Upper lobe of left lung (tissue), 6 donors: ENCODE measurements at regions not wholly inside any gene's neighbourhood (a gene's known extent, or its start where the extent isn't known, plus 50 kb on each side); places are given as distances from the start of the nearest gene placed in this dataset.

ENCODE experiments used
- ATAC-seq, 2 donors: fragments of 200-7000 bp; cut with Tn5 transposase; one replicate each; pipeline ENCODE4 v1.9.1; 2022; ENCODE audit warnings: mild to moderate bottlenecking in 2 of 2, moderate library complexity in 2 of 2; ENCODE audit not compliant: low FRiP score in 2 of 2
- DNase-seq, 2 donors: peaks; one replicate each; pipeline ENCODE4 v3.0.0-alpha.2; 2019 to 2020
- H3K27ac ChIP-seq, 4 donors: fragments of 200-600 bp; sonication (generic); one replicate each; pipeline ENCODE4 v1.5.1; 2016 to 2019
- H3K27me3 ChIP-seq, 4 donors: fragments of 200-600 bp; sonication (generic); one replicate each; pipeline ENCODE4 v1.5.1; 2017 to 2019
- H3K36me3 ChIP-seq, 4 donors: fragments of 200-600 bp; sonication (generic); one replicate each; pipeline ENCODE4 v1.5.1; 2016 to 2019
- H3K4me1 ChIP-seq, 4 donors: fragments of 200-600 bp; sonication (generic); one replicate each; pipeline ENCODE4 v1.5.1; 2018 to 2019
- H3K4me3 ChIP-seq, 4 donors: fragments of 200-600 bp; sonication (generic); one replicate each; pipeline ENCODE4 v1.5.1; 2017 to 2019; ENCODE audit warnings: mild to moderate bottlenecking in 2 of 4, moderate library complexity in 1 of 4
- H3K9me3 ChIP-seq, 4 donors: fragments of 200-600 bp; sonication (generic); one replicate each; pipeline ENCODE4 v1.5.1; 2018 to 2019
- EP300 ChIP-seq, 4 donors: sonication (generic); formaldehyde crosslinking; IDR thresholded peaks; one replicate each; pipeline ENCODE4 v1.5.1; 2017; ENCODE audit warnings: antibody characterized with exemption in 4 of 4, control low read depth in 2 of 4
- POLR2A ChIP-seq, 4 donors: fragments of 450-650 bp; IDR thresholded peaks; one replicate each; pipeline ENCODE4 v1.5.1; 2016 to 2017; ENCODE audit warnings: antibody characterized with exemption in 4 of 4, mild to moderate bottlenecking in 2 of 4
- POLR2AphosphoS5 ChIP-seq, 2 donors: sonication (generic); formaldehyde crosslinking; IDR thresholded peaks; one replicate each; pipeline ENCODE4 v1.5.1; 2017; ENCODE audit warnings: antibody characterized with exemption in 2 of 2
- WGBS, 2 donors: methylation state at CpG; one replicate each; pipeline ENCODE4 v1.1.5; 2017 to 2018; 5-methylcytosine and 5-hydroxymethylcytosine counted together
- TF ChIP-seq, protein P1 (sequence below), 6 experiments: fragments of 450-650 bp in 4 of 6; fragments of 200-600 bp in 2 of 6; sonication (generic) in 2 of 6; IDR thresholded peaks; one replicate each; pipeline ENCODE4 v1.5.1; 2016 to 2019; ENCODE audit warnings: antibody characterized with exemption in 6 of 6
- donor health status: DM: no; HTN: no; CAD: no; lungs with moderate emphysema.
- donor health status: DM: no; HTN: yes; CAD: no; lungs with severe emphysema.

DNA sequence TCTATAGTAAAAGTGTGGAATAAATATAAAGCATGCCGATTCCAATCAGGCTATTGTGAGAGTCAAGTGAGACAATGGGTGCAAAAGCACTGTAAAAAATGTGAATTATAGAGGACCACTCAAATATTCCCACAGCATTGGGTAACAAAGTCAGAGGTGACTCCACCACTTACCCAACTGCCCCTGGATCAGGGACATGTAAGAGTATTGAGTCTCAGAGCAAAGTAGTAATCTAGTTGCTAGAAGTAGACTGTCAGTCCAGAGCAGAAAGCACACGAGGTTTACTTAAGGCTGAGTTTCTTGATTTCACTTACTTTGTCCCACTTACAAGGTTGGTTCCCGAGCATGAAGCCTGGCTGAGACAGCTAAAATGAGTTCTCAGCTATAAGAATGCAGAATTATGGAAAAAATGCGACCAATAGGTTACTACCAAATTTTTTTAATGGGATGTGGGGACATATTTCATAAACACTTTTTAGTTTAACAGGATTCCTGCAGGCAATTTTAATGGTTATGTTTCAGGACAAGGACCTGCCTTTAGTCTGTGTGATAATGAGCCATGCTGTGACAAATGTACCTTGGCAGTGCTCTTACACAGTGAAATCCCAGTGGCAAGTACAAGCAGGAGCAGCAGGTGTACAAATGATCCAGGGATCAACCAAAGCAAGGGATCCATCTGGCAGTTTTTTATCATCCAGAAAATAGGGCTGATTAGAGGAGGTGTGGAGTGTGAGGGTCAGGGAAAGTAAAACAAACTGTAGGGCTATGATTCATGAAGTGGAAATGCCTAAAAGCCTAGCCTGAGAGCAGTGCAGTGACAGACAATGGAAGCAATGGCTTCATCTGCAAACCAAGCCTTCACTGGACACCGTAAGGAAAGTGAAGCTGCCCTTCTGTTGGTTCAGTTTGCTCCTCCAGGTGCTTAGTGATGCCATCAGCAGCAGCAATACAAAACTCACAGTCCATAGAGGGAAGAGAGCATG, 156.2 kb upstream of the SPAG17 start:
- no peaks in the 10 kb centered on the region for H3K27me3 ChIP-seq
- TF ChIP-seq EP300 (IDR thresholded peaks at IDR 0.05) (no peak), POLR2AphosphoS5 (IDR thresholded peaks at IDR 0.05) (no peak), POLR2A (IDR thresholded peaks at IDR 0.05) (no peak)
- TF ChIP-seq, protein P1, sequence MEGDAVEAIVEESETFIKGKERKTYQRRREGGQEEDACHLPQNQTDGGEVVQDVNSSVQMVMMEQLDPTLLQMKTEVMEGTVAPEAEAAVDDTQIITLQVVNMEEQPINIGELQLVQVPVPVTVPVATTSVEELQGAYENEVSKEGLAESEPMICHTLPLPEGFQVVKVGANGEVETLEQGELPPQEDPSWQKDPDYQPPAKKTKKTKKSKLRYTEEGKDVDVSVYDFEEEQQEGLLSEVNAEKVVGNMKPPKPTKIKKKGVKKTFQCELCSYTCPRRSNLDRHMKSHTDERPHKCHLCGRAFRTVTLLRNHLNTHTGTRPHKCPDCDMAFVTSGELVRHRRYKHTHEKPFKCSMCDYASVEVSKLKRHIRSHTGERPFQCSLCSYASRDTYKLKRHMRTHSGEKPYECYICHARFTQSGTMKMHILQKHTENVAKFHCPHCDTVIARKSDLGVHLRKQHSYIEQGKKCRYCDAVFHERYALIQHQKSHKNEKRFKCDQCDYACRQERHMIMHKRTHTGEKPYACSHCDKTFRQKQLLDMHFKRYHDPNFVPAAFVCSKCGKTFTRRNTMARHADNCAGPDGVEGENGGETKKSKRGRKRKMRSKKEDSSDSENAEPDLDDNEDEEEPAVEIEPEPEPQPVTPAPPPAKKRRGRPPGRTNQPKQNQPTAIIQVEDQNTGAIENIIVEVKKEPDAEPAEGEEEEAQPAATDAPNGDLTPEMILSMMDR (IDR thresholded peaks at IDR 0.05): no peak

DNA sequence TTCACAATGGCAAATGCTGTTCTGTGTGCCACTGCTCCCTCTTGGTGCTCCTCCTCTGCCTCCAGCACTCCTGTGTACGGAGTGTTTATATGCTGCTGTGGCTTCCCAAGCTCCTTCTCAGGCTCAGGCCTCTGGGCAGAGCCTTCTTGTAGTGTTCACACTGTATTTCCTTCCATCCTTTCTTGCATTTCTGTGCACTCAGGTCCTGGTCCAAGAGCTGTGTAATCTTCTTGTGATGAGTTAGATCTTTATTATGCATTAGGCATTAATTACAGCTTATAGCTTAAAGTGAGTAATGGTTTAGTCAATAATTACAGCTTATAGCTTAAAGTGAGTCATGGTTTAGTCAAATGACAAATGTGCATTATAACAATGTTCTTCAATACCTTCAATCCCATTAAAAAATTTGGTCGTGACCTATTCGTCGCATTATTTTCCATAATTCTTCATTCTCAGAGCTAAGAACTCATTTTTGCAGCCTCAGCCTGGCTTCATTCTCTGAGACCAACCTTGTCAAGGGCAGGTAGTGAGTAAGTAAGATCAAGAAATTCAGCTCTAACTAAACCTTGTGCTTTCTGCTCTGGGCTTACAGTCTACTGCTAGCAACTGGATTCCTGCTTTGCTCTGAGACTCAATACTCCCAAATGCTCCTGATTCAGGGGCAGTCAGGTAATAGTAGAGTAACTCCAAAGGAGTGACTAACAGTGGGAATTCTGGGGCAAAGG, 154.5 kb upstream of the SPAG17 start:
- H3K27me3 ChIP-seq: no peaks in the 10 kb centered on the region
- WGBS, 2 donors: 69 to 82% methylated on average over 4 of the region's 4 CpGs
- no peak overlapping the region for H3K4me3 ChIP-seq
- DNase-seq (no peak), ATAC-seq (no peak)
- H3K27ac ChIP-seq: no peak overlapping the region
- peaks cover 0 to 5% (median 1%) of the 10 kb centered on the region in 4 donors for H3K4me1 ChIP-seq
- H3K9me3 ChIP-seq: no peaks in the 10 kb centered on the region
- H3K36me3 ChIP-seq: no peaks in the 10 kb centered on the region
- TF ChIP-seq, protein P1 (IDR thresholded peaks at IDR 0.05): no peak
- TF ChIP-seq EP300 (IDR thresholded peaks at IDR 0.05) (no peak), POLR2AphosphoS5 (IDR thresholded peaks at IDR 0.05) (no peak), POLR2A (IDR thresholded peaks at IDR 0.05) (no peak)

More for the DNA sequence above, 156.2 kb upstream of the SPAG17 start:
- Histone ChIP-seq H3K27ac (no peak overlapping the region), H3K4me1 (no peaks in the 10 kb centered on the region), H3K9me3 (no peaks in the 10 kb centered on the region), H3K4me3 (no peak overlapping the region), H3K36me3 (no peaks in the 10 kb centered on the region)
- no peak for DNase-seq
- 57 to 59% methylated on average over 5 of the region's 5 CpGs for WGBS, 2 donors
- ATAC-seq: no peak

DNA sequence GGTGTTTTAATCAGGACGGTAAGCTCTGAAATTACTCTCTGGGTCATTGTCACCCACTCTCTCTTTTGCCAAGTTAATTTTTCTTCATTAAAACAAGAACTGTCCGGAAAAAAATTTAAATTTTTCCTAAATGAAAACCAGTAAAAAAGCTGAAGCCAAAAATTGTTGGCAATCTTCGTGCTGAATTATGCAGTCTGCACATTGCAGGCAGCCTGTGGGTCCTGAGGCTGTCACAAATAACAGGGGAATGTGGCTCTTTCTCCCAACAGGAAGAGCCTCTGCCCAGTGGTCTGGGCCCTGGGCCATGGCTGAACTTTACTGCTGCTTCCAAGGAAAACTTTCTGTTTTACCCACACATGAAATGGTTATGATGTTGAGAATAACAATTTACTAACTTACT, 153.9 kb upstream of the SPAG17 start:
- TF ChIP-seq POLR2AphosphoS5 (IDR thresholded peaks at IDR 0.05) (no peak), EP300 (IDR thresholded peaks at IDR 0.05) (no peak), POLR2A (IDR thresholded peaks at IDR 0.05) (no peak)
- TF ChIP-seq, protein P1 (IDR thresholded peaks at IDR 0.05): no peak
- no peak for DNase-seq
- Histone ChIP-seq H3K9me3 (no peaks in the 10 kb centered on the region), H3K27me3 (no peaks in the 10 kb centered on the region), H3K4me1 (peaks cover 0 to 5% (median 1%) of the 10 kb centered on the region in 4 donors), H3K36me3 (no peaks in the 10 kb centered on the region), H3K4me3 (no peak overlapping the region), H3K27ac (no peak overlapping the region)
- peak in 1 of 2 donors; percentile 35 for ATAC-seq
- 69 to 76% methylated on average over 3 of the region's 3 CpGs for WGBS, 2 donors

DNA sequence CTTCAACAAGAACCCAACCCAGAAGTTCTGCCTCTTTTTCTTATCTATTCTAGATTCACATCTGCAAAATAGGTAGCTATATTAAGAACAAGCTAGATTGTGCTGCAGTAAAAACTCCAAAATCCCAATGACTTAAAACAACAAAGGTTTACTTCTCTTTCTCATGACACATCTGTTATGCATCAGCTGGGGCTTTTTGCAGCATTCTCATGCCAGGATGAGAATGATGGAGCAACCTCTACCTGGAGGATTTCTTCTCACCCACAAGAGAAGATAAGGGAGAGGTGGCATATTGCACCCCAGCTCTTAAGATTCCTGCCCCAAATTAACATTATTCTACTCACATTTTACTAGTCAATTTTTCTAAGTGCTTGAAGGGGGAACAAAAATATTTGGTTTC, 152.3 kb upstream of the SPAG17 start:
- no peak overlapping the region for H3K27ac ChIP-seq
- no peaks in the 10 kb centered on the region for H3K9me3 ChIP-seq
- no peak overlapping the region for H3K4me3 ChIP-seq
- TF ChIP-seq POLR2A (IDR thresholded peaks at IDR 0.05): no peak
- no peak for TF ChIP-seq POLR2AphosphoS5 (IDR thresholded peaks at IDR 0.05)
- TF ChIP-seq, protein P1 (IDR thresholded peaks at IDR 0.05): no peak
- TF ChIP-seq EP300 (IDR thresholded peaks at IDR 0.05): no peak
- H3K27me3 ChIP-seq: no peaks in the 10 kb centered on the region
- H3K4me1 ChIP-seq: peaks cover 0 to 5% (median 1%) of the 10 kb centered on the region in 4 donors
- no peaks in the 10 kb centered on the region for H3K36me3 ChIP-seq
- DNase-seq (no peak), ATAC-seq (no peak)
